ENCODE measurements at regions not wholly inside any gene's neighbourhood (a gene's known extent, or its start where the extent isn't known, plus 50 kb on each side); places are given as distances from the start of the nearest gene placed in this dataset.

DNA sequence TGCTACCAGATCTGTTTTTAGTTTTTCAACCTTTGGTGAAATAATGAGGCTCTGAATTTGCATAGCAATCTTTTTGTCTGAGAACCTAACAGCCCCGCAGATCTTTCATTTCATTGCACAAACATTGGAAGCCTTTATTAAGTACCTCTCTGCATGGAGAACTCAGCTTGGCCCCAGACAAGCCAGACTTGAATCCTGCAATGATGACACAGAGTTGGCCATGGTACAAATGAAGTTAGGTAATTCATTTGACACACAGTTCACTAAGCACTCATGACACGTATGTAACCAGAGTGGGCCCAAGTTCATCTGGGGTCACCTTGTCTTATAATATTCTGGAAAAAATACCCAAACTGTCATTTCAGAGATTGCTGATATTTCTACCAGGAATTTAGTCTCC, 439.1 kb upstream of the ID2 start:
- TF ChIP-seq, protein P1, sequence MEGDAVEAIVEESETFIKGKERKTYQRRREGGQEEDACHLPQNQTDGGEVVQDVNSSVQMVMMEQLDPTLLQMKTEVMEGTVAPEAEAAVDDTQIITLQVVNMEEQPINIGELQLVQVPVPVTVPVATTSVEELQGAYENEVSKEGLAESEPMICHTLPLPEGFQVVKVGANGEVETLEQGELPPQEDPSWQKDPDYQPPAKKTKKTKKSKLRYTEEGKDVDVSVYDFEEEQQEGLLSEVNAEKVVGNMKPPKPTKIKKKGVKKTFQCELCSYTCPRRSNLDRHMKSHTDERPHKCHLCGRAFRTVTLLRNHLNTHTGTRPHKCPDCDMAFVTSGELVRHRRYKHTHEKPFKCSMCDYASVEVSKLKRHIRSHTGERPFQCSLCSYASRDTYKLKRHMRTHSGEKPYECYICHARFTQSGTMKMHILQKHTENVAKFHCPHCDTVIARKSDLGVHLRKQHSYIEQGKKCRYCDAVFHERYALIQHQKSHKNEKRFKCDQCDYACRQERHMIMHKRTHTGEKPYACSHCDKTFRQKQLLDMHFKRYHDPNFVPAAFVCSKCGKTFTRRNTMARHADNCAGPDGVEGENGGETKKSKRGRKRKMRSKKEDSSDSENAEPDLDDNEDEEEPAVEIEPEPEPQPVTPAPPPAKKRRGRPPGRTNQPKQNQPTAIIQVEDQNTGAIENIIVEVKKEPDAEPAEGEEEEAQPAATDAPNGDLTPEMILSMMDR (IDR thresholded peaks at IDR 0.05; ENCODE audit: low read depth, low read length, poor library complexity, severe bottlenecking): no peak
- TF ChIP-seq EZH2phosphoT487 (IDR thresholded peaks at IDR 0.05; ENCODE audit: borderline replicate concordance, low read length): no peak

All from DOHH2 (cell line).